ENCODE measurements at regions not wholly inside any gene's neighbourhood (a gene's known extent, or its start where the extent isn't known, plus 50 kb on each side); places are given as distances from the start of the nearest gene placed in this dataset.

DNA sequence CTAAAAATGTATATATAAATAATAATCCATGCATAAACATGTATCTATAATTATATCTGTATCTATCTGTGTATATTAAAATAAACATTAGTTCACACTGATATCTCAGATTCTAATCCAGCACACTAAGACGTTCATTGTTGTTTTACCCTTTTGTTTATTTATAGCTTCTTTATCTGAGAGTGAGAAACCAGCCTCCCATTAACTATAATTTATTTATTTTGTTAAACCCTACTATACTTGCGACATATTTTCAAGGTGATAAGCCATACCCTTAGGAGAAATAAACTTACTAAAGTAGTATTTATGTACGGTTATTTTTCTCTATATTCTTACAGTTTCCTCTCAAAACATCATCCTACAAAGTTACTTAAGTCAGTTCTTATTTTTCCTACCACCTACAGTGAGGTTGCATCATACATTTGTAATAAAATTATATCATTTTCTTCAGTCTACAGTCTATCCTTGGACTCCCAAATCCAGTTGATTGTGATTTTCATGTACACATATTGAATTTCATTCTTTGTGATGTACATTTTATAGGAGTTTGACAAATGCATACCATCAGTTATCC lies 726.4 kb upstream of the FAM174A start:
- no peak for TF ChIP-seq EZH2 (IDR thresholded peaks at IDR 0.05)
- no peak for TF ChIP-seq POLR2AphosphoS5 (IDR thresholded peaks at IDR 0.05; ENCODE audit: borderline replicate concordance, low read depth, low read length)
